Nephron (organoid): ENCODE measurements at regions not wholly inside any gene's neighbourhood (a gene's known extent, or its start where the extent isn't known, plus 50 kb on each side); places are given as distances from the start of the nearest gene placed in this dataset.

Source experiments
- H3K27ac Mint-ChIP-seq, 3 experiments: 2 replicates each; pipeline ENCODE4 v1.8.0; 2020; ENCODE audit warnings: mixed read lengths in 3 of 3, mild to moderate bottlenecking in 2 of 3, moderate library complexity in 1 of 3
- H3K27me3 Mint-ChIP-seq: 2 replicates; pipeline ENCODE4 v1.8.0; 2021; ENCODE audit warnings: low read depth, mild to moderate bottlenecking, moderate library complexity, mixed read lengths
- H3K36me3 Mint-ChIP-seq: 2 replicates; pipeline ENCODE4 v1.8.0; 2020; ENCODE audit warnings: low read depth, mixed read lengths
- H3K4me1 Mint-ChIP-seq: 2 replicates; pipeline ENCODE4 v1.8.0; 2020; ENCODE audit warnings: mixed read lengths
- H3K4me3 Mint-ChIP-seq, 3 experiments: 2 replicates each; pipeline ENCODE4 v1.8.0; 2020; ENCODE audit warnings: mild to moderate bottlenecking in 3 of 3, mixed read lengths in 3 of 3, moderate library complexity in 2 of 3
- H3K9me3 Mint-ChIP-seq: 2 replicates; pipeline ENCODE4 v1.8.0; 2020; ENCODE audit warnings: mixed read lengths
- CTCF ChIP-seq, 3 experiments: fragments of 200-600 bp; sonication (generic); IDR thresholded peaks; one replicate each; pipeline ENCODE4 v1.5.0; 2021; ENCODE audit warnings: antibody characterized with exemption in 3 of 3; ENCODE audit not compliant: unreplicated experiment in 3 of 3

GRCh38 chr7:106957766-106958165, 86.7 kb upstream of the PRKAR2B start:
- H3K4me1 Mint-ChIP-seq: peaks cover 4% of the 10 kb centered on the region
- no peak for TF ChIP-seq CTCF (IDR thresholded peaks at IDR 0.05; ENCODE audit: unreplicated experiment in 3 of 3)
- H3K27ac Mint-ChIP-seq: no peak overlapping the region
- H3K9me3 Mint-ChIP-seq: no peaks in the 10 kb centered on the region
- peaks cover under 1% of the 10 kb centered on the region for H3K27me3 Mint-ChIP-seq
- no peaks in the 10 kb centered on the region for H3K36me3 Mint-ChIP-seq
- H3K4me3 Mint-ChIP-seq: no peak overlapping the region

- H3K27ac Mint-ChIP-seq: no peak overlapping the region
- peak in 1 of 3 experiments; percentile 18 for TF ChIP-seq CTCF (IDR thresholded peaks at IDR 0.05; ENCODE audit: unreplicated experiment in 3 of 3)
- H3K4me1 Mint-ChIP-seq: no peaks in the 10 kb centered on the region
- no peaks in the 10 kb centered on the region for H3K9me3 Mint-ChIP-seq
- H3K27me3 Mint-ChIP-seq: peaks cover 4% of the 10 kb centered on the region
- H3K4me3 Mint-ChIP-seq: no peak overlapping the region
- H3K36me3 Mint-ChIP-seq: no peaks in the 10 kb centered on the region
Observed at GRCh38 chr7:106959753-106960152, 84.8 kb upstream of the PRKAR2B start.

- no peak for TF ChIP-seq CTCF (IDR thresholded peaks at IDR 0.05; ENCODE audit: unreplicated experiment in 3 of 3)
- no peak overlapping the region for H3K4me3 Mint-ChIP-seq
- H3K27me3 Mint-ChIP-seq: peaks cover 4% of the 10 kb centered on the region
- H3K27ac Mint-ChIP-seq: no peak overlapping the region
- no peaks in the 10 kb centered on the region for H3K9me3 Mint-ChIP-seq
- H3K4me1 Mint-ChIP-seq: peaks cover 4% of the 10 kb centered on the region
- no peaks in the 10 kb centered on the region for H3K36me3 Mint-ChIP-seq
Observed at GRCh38 chr7:106962751-106963150, 81.8 kb upstream of the PRKAR2B start.

GRCh38 chr7:106964466-106964865, 80.0 kb upstream of the PRKAR2B start:
- no peak for TF ChIP-seq CTCF (IDR thresholded peaks at IDR 0.05; ENCODE audit: unreplicated experiment in 3 of 3)
- Mint-ChIP-seq H3K4me1 (peaks cover 4% of the 10 kb centered on the region), H3K27me3 (peaks cover 4% of the 10 kb centered on the region)

GRCh38 chr7:106965108-106965507, 79.4 kb upstream of the PRKAR2B start:
- H3K4me1 Mint-ChIP-seq: peaks cover 4% of the 10 kb centered on the region
- H3K9me3 Mint-ChIP-seq: no peaks in the 10 kb centered on the region
- H3K27ac Mint-ChIP-seq: peak overlapping the region in 2 of 3 experiments; percentile 61 to 72
- TF ChIP-seq CTCF (IDR thresholded peaks at IDR 0.05; ENCODE audit: unreplicated experiment in 3 of 3): no peak
- H3K36me3 Mint-ChIP-seq: no peaks in the 10 kb centered on the region
- no peak overlapping the region for H3K4me3 Mint-ChIP-seq
- H3K27me3 Mint-ChIP-seq: peaks cover 4% of the 10 kb centered on the region

More at GRCh38 chr7:106964466-106964865, 80.0 kb upstream of the PRKAR2B start:
- no peak overlapping the region for H3K4me3 Mint-ChIP-seq
- no peaks in the 10 kb centered on the region for H3K9me3 Mint-ChIP-seq
- H3K36me3 Mint-ChIP-seq: no peaks in the 10 kb centered on the region
- H3K27ac Mint-ChIP-seq: peak overlapping the region in 1 of 3 experiments; percentile 72

- Mint-ChIP-seq H3K4me3 (no peak overlapping the region), H3K9me3 (no peaks in the 10 kb centered on the region), H3K27me3 (peaks cover 4% of the 10 kb centered on the region), H3K27ac (no peak overlapping the region), H3K36me3 (no peaks in the 10 kb centered on the region), H3K4me1 (peaks cover 4% of the 10 kb centered on the region)
- no peak for TF ChIP-seq CTCF (IDR thresholded peaks at IDR 0.05; ENCODE audit: unreplicated experiment in 3 of 3)
Observed at GRCh38 chr7:106966121-106966520, 78.4 kb upstream of the PRKAR2B start.
